OCI-LY7 (cell line): ENCODE measurements at regions not wholly inside any gene's neighbourhood (a gene's known extent, or its start where the extent isn't known, plus 50 kb on each side); places are given as distances from the start of the nearest gene placed in this dataset.

Experiments
- BruUV-seq: library from RNA; stranded (reverse); fragments of 400-500 nt; replicated peaks from 2 replicates; lab custom pipeline; 2021; lab: Mats Ljungman, UMichigan
- CTCF ChIA-PET: fragments of 300-600 bp; sonication (Branson Sonifier 250); formaldehyde crosslinking; loops from one replicate; lab custom pipeline; 2022; ENCODE audit warnings: antibody characterized with exemption; ENCODE audit not compliant: unreplicated experiment; lab: Charles Lee
- POLR2A ChIA-PET: fragments of 300-600 bp; sonication (Branson Sonifier 250); formaldehyde crosslinking; loops from one replicate; lab custom pipeline; 2022; ENCODE audit warnings: antibody characterized with exemption; lab: Charles Lee
- DNase-seq: peaks from one replicate; pipeline ENCODE4 v3.0.0-alpha.2; 2015; ENCODE audit warnings: low spot score
- H2AFZ ChIP-seq: fragments of 200-600 bp; sonication (generic), shearing (Covaris generic); 2 replicates; pipeline ENCODE4 v1.6.1; 2014; ENCODE audit warnings: mild to moderate bottlenecking, antibody characterized with exemption, low read length, moderate library complexity
- H3K27ac ChIP-seq: fragments of 200-600 bp; sonication (generic); 2 replicates; pipeline ENCODE4 v1.5.1; 2014; ENCODE audit warnings: mixed run types, low read depth, mild to moderate bottlenecking, moderate library complexity, low read length, inconsistent platforms; ENCODE audit not compliant: poor library complexity, severe bottlenecking
- H3K36me3 ChIP-seq: fragments of 200-600 bp; sonication (generic); 2 replicates; pipeline ENCODE4 v1.6.1; 2014; ENCODE audit warnings: mild to moderate bottlenecking, antibody characterized with exemption, low read length, moderate library complexity, mixed read lengths; ENCODE audit not compliant: insufficient read depth
- H3K4me1 ChIP-seq: fragments of 200-600 bp; sonication (generic); 2 replicates; pipeline ENCODE4 v1.5.1; 2014; ENCODE audit warnings: mild to moderate bottlenecking, low read length; ENCODE audit not compliant: insufficient read depth, poor library complexity, severe bottlenecking
- H3K4me2 ChIP-seq: fragments of 200-600 bp; sonication (generic); 2 replicates; pipeline ENCODE4 v1.6.1; 2014; ENCODE audit warnings: mild to moderate bottlenecking, low read length
- H3K4me3 ChIP-seq: fragments of 200-600 bp; sonication (generic); 2 replicates; pipeline ENCODE4 v1.5.1; 2014; ENCODE audit warnings: mild to moderate bottlenecking, low read depth, low read length; ENCODE audit not compliant: poor library complexity, severe bottlenecking
- H3K79me2 ChIP-seq: fragments of 200-600 bp; sonication (generic); 2 replicates; pipeline ENCODE4 v1.6.1; 2016; ENCODE audit warnings: low read depth, mild to moderate bottlenecking, low read length, moderate library complexity, mixed read lengths; ENCODE audit not compliant: insufficient read depth
- H3K9me2 ChIP-seq: fragments of 200-600 bp; sonication (generic); 2 replicates; pipeline ENCODE4 v1.6.1; 2016; ENCODE audit warnings: mild to moderate bottlenecking, low read length, mixed read lengths; ENCODE audit not compliant: insufficient read depth
- H3K9me3 ChIP-seq: fragments of 200-600 bp; sonication (generic); 2 replicates; pipeline ENCODE4 v1.6.1; 2014; ENCODE audit warnings: mild to moderate bottlenecking, mixed run types, low read length, mixed read lengths
- H4K20me1 ChIP-seq: fragments of 200-600 bp; sonication (generic); 2 replicates; pipeline ENCODE4 v1.6.1; 2014; ENCODE audit warnings: mild to moderate bottlenecking, antibody characterized with exemption, low read length, moderate library complexity, mixed read lengths; ENCODE audit not compliant: insufficient read depth
- CTCF ChIP-seq: fragments of 200-600 bp; sonication (generic); conservative IDR thresholded peaks from 2 replicates; pipeline ENCODE4 v1.5.1; 2014; ENCODE audit warnings: mild to moderate bottlenecking, antibody characterized with exemption, low read length, moderate library complexity, mixed read lengths
- EZH2phosphoT487 ChIP-seq: fragments of 200-600 bp; sonication (generic); IDR thresholded peaks from 2 replicates; pipeline ENCODE4 v1.6.1; 2018; ENCODE audit warnings: low read depth, borderline replicate concordance, mild to moderate bottlenecking, mixed run types, antibody characterized with exemption, low read length, moderate library complexity, mixed read lengths
- intact Hi-C: fragments of 100-400 bp; cut with micrococcal nuclease; formaldehyde crosslinking; loops from one replicate; pipeline ENCODE4 v1.10.0; 2022; ENCODE audit not compliant: unreplicated experiment

GRCh38 chr6:122154912-122155575, 244.4 kb upstream of the HSF2 start:
- no peaks in the 10 kb centered on the region for H3K9me2 ChIP-seq
- TF ChIP-seq EZH2phosphoT487 = no peak
- no peak for TF ChIP-seq CTCF
- H3K79me2 ChIP-seq = no peaks in the 10 kb centered on the region
- H3K4me1 ChIP-seq = no peaks in the 10 kb centered on the region
- no peaks in the 10 kb centered on the region for H3K9me3 ChIP-seq
- intact Hi-C loops = no loop called here
- H2AFZ ChIP-seq = no peak overlapping the region
- no TSS peak for BruUV-seq
- no peaks in the 10 kb centered on the region for H3K36me3 ChIP-seq
- POLR2A ChIA-PET = no interaction called here
- no peak overlapping the region for H3K27ac ChIP-seq
- H3K4me2 ChIP-seq = no peak overlapping the region
- H4K20me1 ChIP-seq = no peaks in the 10 kb centered on the region
- CTCF ChIA-PET = no interaction called here
- DNase-seq = no peak
- H3K4me3 ChIP-seq = no peak overlapping the region

GRCh38 chr6:122161136-122161535, 238.3 kb upstream of the HSF2 start:
- Histone ChIP-seq H3K9me3 (no peaks in the 10 kb centered on the region), H3K27ac (no peak overlapping the region), H3K36me3 (no peaks in the 10 kb centered on the region), H3K4me3 (no peak overlapping the region), H3K4me2 (no peak overlapping the region), H4K20me1 (no peaks in the 10 kb centered on the region), H2AFZ (no peak overlapping the region), H3K9me2 (no peaks in the 10 kb centered on the region), H3K4me1 (no peaks in the 10 kb centered on the region), H3K79me2 (no peaks in the 10 kb centered on the region)
- intact Hi-C loops = no loop called here
- ChIA-PET POLR2A (interaction anchor here (1.4 kb wide), 1 partner anchor 10 kb away, joined by 3 read pairs; no protein-coding TSS in a partner anchor), CTCF (no interaction called here)
- TF ChIP-seq CTCF (no peak), EZH2phosphoT487 (no peak)
- no peak for DNase-seq
- no TSS peak for BruUV-seq

DNA sequence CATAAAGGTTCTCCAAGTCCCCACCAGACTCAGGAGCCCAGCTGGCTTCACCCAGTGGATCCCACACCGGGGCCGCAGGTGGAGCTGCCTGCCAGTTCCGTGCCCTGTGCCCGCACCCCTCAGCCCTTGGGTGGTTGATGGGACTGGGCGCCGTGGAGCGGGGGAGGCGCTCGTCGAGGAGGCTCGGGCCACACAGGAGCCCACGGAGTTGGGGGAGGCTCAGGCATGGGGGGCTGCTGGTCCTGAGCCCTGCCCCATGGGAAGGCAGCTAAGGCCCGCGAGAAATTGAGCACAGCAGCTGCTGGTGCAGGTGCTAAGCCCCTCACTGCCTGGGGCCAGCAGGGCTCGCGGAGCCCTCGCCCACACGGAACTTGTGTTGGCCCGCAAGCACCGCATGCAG, 234.4 kb upstream of the HSF2 start:
- Histone ChIP-seq H3K4me3 (no peak overlapping the region), H2AFZ (no peak overlapping the region), H4K20me1 (no peaks in the 10 kb centered on the region), H3K79me2 (no peaks in the 10 kb centered on the region), H3K9me3 (no peaks in the 10 kb centered on the region), H3K27ac (no peak overlapping the region), H3K4me1 (no peaks in the 10 kb centered on the region), H3K4me2 (no peak overlapping the region), H3K36me3 (no peaks in the 10 kb centered on the region), H3K9me2 (0 out of 2 replicates have a peak, but pooled peaks cover 4% of the 10 kb centered on the region)
- no TSS peak for BruUV-seq
- TF ChIP-seq EZH2phosphoT487 = no peak
- no peak for TF ChIP-seq CTCF
- intact Hi-C loops = no loop called here
- POLR2A ChIA-PET = no interaction called here
- CTCF ChIA-PET = no interaction called here
- no peak for DNase-seq
